ENCODE measurements at regions not wholly inside any gene's neighbourhood (a gene's known extent, or its start where the extent isn't known, plus 50 kb on each side); places are given as distances from the start of the nearest gene placed in this dataset.

DNA sequence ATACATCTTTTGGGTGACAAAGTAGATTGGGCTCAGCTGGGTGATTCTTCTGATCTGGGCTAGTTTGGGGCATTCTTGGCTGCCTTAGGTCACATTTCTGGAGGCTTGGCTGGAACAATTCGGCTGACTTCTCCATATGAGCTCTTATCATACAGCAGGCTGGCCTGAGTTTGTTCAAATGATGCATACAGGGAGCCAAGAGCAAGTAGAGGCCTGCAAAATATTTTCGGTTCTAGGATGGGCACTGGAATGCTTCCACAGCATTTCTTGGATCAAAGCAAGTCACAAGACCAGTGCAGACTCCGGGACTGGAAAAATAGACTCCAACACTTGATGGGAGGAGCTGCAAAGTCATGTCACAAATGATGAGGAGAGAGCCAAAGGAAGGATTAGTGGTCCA, 98.4 kb downstream of the SCG2 start:
- ChIA-PET CTCF (interaction anchor here (1.1 to 1.2 kb wide), 2 partner anchors 22 to 85 kb away, joined by 3 to 4 read pairs; no protein-coding TSS in a partner anchor), POLR2A (no interaction called here)
- H3K36me3 ChIP-seq (ENCODE audit: control insufficient read depth, insufficient read depth, low read length): no peaks in the 10 kb centered on the region
- no peak overlapping the region for H3K4me3 ChIP-seq (ENCODE audit: low read depth, low read length)
- no peak for DNase-seq (ENCODE audit: low read depth)
- TF ChIP-seq, protein P1, sequence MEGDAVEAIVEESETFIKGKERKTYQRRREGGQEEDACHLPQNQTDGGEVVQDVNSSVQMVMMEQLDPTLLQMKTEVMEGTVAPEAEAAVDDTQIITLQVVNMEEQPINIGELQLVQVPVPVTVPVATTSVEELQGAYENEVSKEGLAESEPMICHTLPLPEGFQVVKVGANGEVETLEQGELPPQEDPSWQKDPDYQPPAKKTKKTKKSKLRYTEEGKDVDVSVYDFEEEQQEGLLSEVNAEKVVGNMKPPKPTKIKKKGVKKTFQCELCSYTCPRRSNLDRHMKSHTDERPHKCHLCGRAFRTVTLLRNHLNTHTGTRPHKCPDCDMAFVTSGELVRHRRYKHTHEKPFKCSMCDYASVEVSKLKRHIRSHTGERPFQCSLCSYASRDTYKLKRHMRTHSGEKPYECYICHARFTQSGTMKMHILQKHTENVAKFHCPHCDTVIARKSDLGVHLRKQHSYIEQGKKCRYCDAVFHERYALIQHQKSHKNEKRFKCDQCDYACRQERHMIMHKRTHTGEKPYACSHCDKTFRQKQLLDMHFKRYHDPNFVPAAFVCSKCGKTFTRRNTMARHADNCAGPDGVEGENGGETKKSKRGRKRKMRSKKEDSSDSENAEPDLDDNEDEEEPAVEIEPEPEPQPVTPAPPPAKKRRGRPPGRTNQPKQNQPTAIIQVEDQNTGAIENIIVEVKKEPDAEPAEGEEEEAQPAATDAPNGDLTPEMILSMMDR (IDR thresholded peaks at IDR 0.05; ENCODE audit: insufficient read depth, low read depth, low read length): no peak
- H3K27me3 ChIP-seq (ENCODE audit: control insufficient read depth, insufficient read depth, low read length): no peaks in the 10 kb centered on the region

DNA sequence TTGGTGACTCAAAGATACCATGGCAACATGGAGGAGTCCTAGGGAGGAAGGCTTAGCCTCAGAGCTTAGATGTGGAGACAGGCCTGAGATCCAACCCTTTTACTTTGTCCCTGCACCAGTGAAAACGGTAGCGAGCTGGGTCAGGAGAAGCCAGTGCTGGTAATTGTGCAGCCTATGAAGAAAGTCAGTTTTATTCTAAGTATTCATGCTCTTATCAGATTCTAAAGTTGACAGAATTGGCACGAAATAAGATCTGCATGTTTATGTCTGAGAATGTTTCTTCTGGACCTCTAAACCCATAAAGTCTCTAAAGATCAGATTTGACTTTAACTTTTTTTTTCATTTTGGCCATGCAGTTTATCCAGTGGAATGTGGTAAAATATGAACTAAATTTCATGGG, 93.8 kb downstream of the SCG2 start:
- ChIA-PET CTCF (no interaction called here), POLR2A (no interaction called here)
- TF ChIP-seq, protein P1 (IDR thresholded peaks at IDR 0.05; ENCODE audit: insufficient read depth, low read depth, low read length): no peak
- Histone ChIP-seq H3K4me3 (ENCODE audit: low read depth, low read length) (no peak overlapping the region), H3K36me3 (ENCODE audit: control insufficient read depth, insufficient read depth, low read length) (no peaks in the 10 kb centered on the region), H3K27me3 (ENCODE audit: control insufficient read depth, insufficient read depth, low read length) (peaks cover 2% of the 10 kb centered on the region; the same call in 1 of the 2 replicates)
- no peak for DNase-seq (ENCODE audit: low read depth)

DNA sequence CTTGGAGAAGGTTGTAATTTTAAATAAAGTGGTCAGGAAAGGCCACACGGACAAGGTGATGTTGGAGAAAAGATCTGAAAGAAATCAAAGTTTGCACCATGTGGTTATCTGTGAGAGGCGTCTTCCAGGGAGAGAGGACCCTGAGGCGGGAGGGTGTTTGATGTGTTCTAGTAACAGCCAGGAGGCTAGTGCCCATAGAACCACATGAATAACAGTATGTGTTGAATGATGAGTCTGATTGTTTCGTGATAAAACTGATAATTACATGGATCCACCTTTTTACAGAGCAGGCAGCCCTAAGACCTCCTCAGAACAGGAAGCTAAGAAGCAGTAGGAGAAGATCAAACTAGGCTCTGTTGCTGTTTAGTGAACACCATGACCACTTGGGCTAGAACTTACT, 91.4 kb downstream of the SCG2 start:
- ChIA-PET CTCF (interaction anchor here (0.6 kb wide), 1 partner anchor 18 kb away, joined by 3 read pairs; no protein-coding TSS in a partner anchor), POLR2A (no interaction called here)
- no peak overlapping the region for H3K4me3 ChIP-seq (ENCODE audit: low read depth, low read length)
- H3K27me3 ChIP-seq (ENCODE audit: control insufficient read depth, insufficient read depth, low read length): peaks cover 2% of the 10 kb centered on the region; the same call in 1 of the 2 replicates
- no peaks in the 10 kb centered on the region for H3K36me3 ChIP-seq (ENCODE audit: control insufficient read depth, insufficient read depth, low read length)
- DNase-seq (ENCODE audit: low read depth): no peak
- TF ChIP-seq, protein P1 (IDR thresholded peaks at IDR 0.05; ENCODE audit: insufficient read depth, low read depth, low read length): no peak

DNA sequence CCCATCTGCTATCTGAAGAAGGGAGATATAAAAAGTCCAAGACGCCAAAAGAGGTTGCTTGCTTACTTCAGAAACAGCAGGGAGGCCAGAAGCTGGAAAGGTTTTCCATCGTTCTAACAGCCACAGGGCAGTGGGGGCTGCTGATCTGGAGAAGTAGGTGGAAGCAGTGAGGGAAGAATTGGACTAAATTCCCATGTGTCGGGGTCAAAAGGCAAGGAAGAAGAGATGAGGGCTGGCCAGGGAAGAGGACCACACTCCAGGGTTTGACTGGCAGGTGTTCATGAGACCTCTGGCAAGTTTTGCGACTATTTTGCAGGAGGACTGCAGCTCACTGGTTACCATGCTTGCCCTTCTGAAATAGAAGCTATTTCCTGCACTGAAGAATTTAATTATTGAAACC, 91.0 kb downstream of the SCG2 start:
- Histone ChIP-seq H3K36me3 (ENCODE audit: control insufficient read depth, insufficient read depth, low read length) (no peaks in the 10 kb centered on the region), H3K27me3 (ENCODE audit: control insufficient read depth, insufficient read depth, low read length) (peaks cover 2% of the 10 kb centered on the region; the same call in 1 of the 2 replicates), H3K4me3 (ENCODE audit: low read depth, low read length) (no peak overlapping the region)
- no peak for DNase-seq (ENCODE audit: low read depth)
- ChIA-PET CTCF (no interaction called here), POLR2A (no interaction called here)
- TF ChIP-seq, protein P1 (IDR thresholded peaks at IDR 0.05; ENCODE audit: insufficient read depth, low read depth, low read length): no peak

DNA sequence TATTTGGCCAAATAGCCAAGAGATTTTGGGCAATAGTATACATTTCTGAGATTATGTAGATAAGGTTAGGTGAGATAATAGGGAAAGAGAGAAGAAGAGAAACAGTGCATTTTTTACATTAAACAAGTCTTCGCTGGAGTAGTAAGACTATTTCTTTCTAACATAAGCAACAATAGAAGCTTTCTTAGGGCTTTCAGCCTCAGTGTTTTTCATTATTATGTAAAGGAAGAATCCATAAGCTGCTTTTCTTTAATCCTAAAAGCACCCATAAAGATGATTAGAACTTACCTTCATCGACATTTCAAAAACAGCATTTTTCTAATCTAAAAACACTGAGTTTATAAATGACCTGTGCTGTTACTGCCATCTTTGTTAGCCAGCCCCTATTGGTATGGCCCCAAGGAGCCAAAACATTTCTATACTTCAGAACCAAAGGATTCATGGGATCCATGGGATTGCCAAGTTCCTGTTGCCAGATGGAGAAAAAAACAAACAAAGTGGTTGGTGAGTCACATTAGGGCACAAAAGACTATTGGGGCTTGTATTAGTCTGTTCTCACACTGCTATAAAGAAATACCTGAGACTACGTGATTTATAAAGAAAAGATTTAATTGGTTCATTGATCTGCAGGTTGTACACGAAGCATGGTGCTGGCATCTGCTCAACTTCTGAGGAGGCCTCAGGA, 88.2 kb downstream of the SCG2 start:
- DNase-seq (ENCODE audit: low read depth): no peak
- H3K4me3 ChIP-seq (ENCODE audit: low read depth, low read length): no peak overlapping the region
- ChIA-PET CTCF (no interaction called here), POLR2A (no interaction called here)
- no peaks in the 10 kb centered on the region for H3K36me3 ChIP-seq (ENCODE audit: control insufficient read depth, insufficient read depth, low read length)
- H3K27me3 ChIP-seq (ENCODE audit: control insufficient read depth, insufficient read depth, low read length): peaks cover 2% of the 10 kb centered on the region; the same call in 1 of the 2 replicates
- TF ChIP-seq, protein P1 (IDR thresholded peaks at IDR 0.05; ENCODE audit: insufficient read depth, low read depth, low read length): no peak
